Astrocyte (in vitro differentiated cells and primary cell): ENCODE measurements at regions not wholly inside any gene's neighbourhood (a gene's known extent, or its start where the extent isn't known, plus 50 kb on each side); places are given as distances from the start of the nearest gene placed in this dataset.

Experiments
- CTCF ChIP-seq: IDR thresholded peaks from 2 replicates; pipeline ENCODE4 v1.5.1; 2011; ENCODE audit warnings: low read depth, mild to moderate bottlenecking, inconsistent platforms, low read length, moderate library complexity; ENCODE audit not compliant: insufficient read depth
- EZH2 ChIP-seq: IDR thresholded peaks from 2 replicates; pipeline ENCODE4 v1.6.1; 2012; ENCODE audit warnings: mild to moderate bottlenecking, low read length, inconsistent platforms; ENCODE audit not compliant: insufficient read depth

GRCh38 chr15:70314688-70315087 is 217.0 kb upstream of the TLE3 start:
- TF ChIP-seq CTCF (no peak), EZH2 (no peak)
